GM10248 (cell line): ENCODE measurements at regions not wholly inside any gene's neighbourhood (a gene's known extent, or its start where the extent isn't known, plus 50 kb on each side); places are given as distances from the start of the nearest gene placed in this dataset.
"Not testable (repeated sequence)": the region's sequence is repeated elsewhere in the genome, so short reads cannot be mapped to it uniquely, and the experiment has no call there.

Experiments
- CTCF ChIA-PET: fragments of 300-600 bp; sonication (Branson Sonifier 250); formaldehyde crosslinking; extraction: SDS; loops from one replicate; lab custom pipeline; 2021; ENCODE audit warnings: antibody characterized with exemption; lab: Yijun Ruan, JAX
- POLR2A ChIA-PET: fragments of 350-650 bp; sonication (Branson Sonifier 250); formaldehyde crosslinking; extraction: SDS; loops from one replicate; lab custom pipeline; 2020; ENCODE audit warnings: antibody characterized with exemption; lab: Yijun Ruan, JAX
- DNase-seq: peaks from one replicate; pipeline ENCODE4 v3.0.0; 2012; ENCODE audit errors: extremely low spot score

DNA sequence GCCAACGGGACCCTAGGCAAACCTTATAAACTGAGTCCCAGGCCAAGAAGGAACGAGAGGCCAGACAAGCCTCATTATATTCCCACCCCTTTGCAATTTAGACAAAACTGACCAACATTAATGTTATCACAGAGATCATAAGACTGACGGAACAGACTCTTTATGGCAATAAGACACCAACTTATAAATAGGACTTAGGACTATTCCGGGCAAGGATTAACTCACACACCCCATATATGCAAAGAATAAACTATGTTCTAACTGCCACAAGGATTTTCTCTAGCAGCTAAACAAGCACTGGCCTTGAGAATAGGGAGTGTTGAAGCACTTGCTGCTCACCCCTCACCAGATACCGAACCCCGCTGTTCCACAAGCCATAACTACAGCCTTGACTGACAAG, 91.1 kb upstream of the FCGR1A start:
- CTCF ChIA-PET, POLR2A ChIA-PET: not testable (repeated sequence)
- DNase-seq, result peak; percentile 1

DNA sequence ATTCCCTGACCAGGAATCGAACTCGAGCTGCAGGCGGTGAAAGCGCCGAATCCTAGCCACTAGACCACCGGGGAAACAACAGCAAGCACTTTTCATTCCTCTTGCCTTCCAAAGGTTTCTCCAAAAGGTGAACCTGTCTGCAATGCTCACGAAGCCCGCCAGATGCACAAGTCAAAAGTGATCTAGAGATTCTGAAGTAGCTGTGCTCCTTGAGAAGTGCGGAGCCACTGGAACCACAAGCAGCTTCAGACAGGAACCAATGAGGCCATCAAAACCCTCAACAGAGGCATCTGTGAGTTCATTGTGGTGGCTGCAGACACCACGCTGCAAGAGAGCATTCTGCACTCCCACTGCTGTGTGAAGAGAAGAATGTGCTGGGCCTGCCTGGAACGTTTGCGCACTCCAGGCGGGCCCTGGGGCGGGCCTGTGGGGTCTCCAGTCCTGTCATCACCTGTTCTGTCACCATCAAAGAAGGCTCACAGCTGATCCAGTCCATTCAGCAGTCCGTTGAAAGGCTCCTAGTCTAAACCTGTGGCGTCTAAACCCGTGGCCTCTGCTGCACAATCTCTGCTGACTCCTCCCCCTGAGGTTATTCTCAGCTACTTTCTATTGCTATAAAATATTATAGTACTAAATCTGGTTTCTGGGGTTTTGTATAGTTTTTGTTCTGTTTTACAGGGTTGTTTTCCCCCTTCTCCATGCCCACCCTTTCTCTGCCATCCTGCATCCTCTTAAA, 89.5 kb upstream of the FCGR1A start:
- POLR2A ChIA-PET, result not testable (repeated sequence)

DNA sequence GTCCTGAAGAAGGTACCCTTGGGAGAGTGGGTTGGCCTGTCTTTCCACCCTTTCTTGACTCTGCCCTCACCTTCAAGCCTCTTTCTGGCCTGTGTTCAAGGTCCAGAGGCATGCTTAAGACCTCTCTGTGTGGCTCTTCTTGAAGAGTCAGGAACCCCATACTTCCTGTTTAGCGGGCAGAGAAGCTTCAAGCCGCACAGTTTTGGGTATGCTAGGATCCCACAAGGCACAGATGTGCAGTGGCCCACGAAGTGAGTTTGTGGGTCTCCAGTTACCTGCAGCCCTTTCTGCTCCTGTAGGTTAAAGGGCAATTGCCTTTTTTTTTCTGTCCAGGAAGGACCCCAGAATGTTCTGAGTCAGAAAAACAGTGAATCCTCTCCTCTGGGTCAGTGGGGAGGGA, 87.4 kb upstream of the FCGR1A start:
- DNase-seq, POLR2A ChIA-PET, CTCF ChIA-PET: not testable (repeated sequence)

More for the DNA sequence above, 89.5 kb upstream of the FCGR1A start:
- CTCF ChIA-PET, DNase-seq: not testable (repeated sequence)

DNA sequence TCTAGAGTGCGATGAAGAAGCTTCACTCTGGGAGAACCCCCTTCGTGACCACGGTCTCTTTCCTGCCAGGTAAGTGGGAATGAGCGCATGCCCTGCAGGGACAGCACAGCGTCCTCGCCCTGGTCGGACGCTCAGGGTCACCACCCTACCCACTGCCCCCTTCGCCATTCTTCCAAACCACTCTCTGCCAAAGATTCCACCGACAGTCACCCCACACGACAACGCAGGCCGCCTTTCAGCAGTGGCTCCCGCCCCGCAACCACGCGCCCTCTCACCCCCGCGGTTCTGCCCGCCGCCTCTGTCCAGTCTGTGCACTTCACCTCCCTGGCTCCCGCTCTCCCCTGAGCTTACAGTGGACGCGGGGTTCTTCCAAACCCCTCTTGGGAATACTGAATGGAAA, 82.3 kb upstream of the FCGR1A start:
- DNase-seq, CTCF ChIA-PET, POLR2A ChIA-PET: not testable (repeated sequence)

DNA sequence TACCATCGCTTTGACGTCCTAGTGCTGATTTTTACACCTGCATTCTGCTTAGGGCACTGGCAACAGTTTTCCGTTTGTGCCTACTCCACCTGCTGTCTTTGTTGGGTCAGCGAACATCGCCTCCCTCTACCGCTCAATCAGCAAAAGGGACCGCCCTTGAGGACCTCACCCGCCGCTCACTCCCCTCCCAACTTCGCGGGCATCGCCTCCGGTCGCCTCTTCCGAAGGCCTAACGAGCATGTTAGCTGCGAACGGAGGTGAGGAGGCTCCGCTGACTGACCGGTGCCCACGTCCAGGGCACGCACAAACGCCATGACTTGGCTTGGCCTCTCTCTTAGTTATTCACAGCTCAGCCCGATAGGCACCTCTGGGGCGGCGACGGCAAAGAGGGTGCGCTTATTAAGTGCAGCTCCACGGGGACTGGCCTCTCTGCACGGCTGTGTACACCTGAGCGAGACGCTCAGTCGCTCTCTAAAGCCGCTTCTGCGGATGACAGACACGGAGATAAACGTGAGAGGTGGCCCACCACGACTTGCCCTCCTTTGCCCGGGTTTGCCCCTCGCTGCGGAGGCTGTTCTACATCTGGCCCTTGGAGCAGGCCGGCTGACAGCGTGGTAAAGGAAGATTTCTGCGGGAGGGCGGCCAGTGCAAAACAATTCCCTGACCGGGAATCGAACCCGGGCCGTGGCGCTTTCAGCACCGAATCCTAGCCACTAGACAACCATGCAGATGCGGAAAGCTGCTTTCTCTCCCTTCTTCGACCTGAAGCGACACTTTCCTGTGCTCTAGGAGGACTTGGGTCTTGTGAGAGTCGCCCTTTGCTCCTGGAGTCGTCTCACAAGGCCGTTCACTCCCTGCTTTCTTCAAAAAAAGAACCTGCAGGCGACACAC, 81.6 kb upstream of the FCGR1A start:
- POLR2A ChIA-PET, CTCF ChIA-PET, DNase-seq: not testable (repeated sequence)

DNA sequence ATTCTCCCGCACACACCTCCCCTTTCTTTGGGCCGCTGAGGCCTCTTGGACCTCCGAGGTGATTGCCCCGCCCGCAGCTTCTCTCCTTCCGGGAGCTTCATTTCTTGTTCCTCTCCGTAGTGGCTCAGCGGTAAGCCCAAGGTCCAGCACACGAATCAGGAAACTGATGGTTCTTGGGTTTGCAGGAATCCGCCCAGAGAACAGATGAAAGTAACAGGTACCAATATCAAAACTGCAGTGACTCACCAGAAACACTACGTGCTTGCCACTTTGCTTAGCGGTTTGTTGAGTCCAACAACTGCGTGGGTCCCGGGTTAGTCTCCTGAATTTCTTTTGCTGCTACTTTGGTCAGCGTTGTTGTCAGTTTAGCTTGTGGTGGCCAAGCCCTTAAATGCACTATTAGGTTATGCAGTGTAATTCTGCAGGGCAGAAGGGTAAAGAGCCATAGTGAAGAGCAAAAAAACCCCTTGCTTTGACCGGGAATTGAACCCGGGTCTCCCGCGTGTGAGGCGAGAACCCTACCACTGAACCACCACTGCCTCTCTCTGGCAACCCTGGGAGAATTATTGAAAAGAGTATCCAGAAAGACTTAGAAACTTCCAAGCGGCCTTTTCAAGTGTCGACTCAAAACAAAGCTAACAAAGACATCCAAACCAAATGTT, 74.2 kb upstream of the FCGR1A start:
- CTCF ChIA-PET, DNase-seq, POLR2A ChIA-PET: not testable (repeated sequence)

DNA sequence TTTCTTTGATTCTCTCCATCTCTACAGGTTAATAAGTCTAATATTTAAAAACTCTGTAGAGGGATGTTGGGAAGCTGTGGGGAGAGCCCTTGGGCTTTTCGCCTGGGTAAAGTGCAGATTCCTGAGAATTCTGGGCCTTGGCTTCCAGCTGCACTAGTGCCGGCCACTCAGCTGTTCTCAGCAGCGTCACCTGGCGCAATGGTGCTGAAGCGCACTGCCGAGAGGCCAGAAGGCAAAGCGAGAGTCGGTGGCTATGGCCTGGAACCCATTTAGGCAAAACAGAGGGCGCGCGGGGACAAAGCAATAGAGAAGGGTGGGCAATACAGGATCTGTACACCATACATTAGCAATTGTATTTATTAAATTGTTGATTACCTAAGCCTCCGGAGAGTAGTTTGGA, 70.8 kb upstream of the FCGR1A start:
- CTCF ChIA-PET, POLR2A ChIA-PET, DNase-seq: not testable (repeated sequence)

DNA sequence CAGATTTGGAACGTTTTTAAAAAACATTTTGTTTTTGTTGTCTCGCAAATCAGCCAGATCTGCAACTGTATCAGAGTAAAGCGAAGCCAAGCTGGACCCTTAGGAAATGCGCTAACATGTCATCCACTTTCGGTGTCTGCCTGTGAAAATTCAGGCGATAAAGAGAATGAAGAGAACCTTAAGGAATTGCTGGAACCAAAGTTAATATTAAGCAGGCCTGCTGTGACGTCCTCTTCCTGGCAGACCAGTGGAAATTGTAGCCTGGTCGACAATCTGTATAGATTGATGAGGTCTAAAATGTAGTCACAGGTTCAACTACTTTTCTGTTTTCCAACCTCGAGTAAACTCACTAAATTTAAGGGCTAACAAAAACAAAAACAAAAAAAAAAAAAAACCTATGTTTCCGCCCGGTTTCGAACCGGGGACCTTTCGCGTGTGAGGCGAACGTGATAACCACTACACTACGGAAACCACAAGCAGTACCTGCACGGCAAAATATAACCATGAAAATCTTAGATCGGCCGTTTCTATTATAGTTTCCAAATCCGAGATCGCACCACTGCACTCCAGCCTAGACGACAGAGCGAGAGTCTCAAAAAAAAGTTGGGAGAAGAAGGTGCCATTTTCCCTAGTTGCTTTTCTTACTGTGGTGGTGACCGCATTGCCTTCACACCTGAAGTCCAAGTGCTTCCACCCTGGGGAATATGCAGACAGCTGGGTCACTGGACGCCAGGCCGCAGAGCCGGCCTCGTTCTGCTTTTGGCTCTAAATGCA, 70.2 kb upstream of the FCGR1A start:
- CTCF ChIA-PET, POLR2A ChIA-PET, DNase-seq: not testable (repeated sequence)

DNA sequence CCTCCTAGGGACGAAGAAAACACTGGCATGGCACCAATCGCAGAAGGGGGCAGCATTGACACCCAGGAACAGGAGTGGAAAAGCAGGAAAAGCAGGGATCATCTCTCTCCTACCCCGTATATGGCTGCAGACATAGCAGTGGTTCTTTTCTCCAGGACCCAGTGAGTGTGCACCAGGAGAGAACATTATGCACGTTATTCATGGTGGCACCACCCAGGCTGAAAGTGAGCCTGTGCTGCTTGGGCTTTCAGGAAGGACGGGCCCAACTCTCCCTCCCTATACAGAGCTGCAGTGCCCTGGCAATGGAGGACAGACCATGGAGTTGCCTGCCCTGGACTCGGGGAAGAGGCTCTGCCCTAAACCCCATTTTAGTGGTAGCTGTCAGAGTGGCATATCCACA, 69.0 kb upstream of the FCGR1A start:
- POLR2A ChIA-PET, CTCF ChIA-PET, DNase-seq: not testable (repeated sequence)

DNA sequence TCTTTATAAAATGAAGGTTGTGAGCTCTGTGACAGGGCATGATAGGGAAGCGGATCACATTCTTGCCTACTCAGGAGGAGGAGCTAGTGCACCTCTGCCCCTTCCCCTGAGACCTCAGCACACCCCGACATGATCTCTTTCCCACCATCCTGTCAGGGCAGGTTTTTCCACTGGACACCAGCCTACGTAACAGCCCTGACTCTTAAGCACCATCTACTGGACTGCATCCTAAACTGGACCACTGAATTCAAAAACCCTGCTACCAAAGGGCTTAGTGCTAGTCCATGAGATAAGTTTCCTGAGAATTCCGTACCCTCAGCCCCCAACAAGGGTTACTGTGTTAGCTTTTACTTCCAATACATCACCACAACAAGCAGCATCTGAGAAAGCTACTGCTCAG, 68.5 kb upstream of the FCGR1A start:
- CTCF ChIA-PET, DNase-seq, POLR2A ChIA-PET: not testable (repeated sequence)

DNA sequence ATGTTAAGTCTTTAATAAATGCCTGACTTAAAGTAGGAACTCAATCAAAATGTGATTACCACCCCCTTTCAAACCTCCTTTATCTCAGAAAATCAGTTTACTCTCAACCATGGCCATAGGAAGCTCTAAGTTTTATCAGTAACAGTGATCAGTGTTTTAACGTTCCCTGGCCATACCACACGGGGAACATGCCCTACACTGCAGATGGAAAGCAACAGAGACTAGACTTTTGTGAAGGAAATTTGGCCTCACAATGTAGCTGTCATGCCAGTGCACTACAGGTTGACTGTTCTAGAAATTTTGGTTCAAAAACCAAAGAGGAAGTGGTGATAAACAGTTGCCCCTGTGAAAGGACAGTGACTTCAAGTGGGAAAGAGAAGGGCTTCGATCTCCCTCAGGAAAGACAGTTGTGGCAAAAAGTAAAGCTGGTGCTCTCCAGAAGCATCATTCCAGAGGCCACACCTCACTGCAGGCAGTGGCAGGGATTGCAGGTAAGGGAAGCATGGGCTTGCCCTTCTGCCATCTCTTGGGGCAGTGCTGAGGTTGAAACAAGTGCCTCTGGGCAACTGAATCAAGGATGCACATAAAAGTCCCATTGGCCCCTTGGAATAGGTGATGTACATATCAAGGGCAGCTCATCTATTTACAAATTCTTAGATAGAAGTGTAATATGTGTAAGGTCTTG, 57.7 kb upstream of the FCGR1A start:
- CTCF ChIA-PET, DNase-seq, POLR2A ChIA-PET: not testable (repeated sequence)

DNA sequence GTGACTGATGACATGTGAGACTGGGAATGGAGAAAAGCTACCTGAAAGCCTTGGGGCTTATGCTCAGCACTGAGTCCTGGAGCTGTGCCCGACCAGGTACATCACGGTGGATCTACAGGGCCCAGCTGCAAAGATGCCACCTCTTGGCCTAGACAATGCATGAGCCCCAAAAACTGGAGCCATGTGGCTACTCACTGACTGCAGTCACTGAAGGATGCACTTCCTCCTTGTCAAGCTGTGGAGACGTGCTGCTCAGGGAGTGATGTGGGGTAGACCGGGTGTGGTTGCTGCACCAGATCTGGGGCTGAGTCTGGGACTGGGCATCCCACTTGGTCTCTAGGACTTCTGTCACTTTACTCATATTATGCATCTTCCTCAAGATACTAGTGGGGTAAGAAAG, 55.8 kb upstream of the FCGR1A start:
- CTCF ChIA-PET, POLR2A ChIA-PET, DNase-seq: not testable (repeated sequence)

DNA sequence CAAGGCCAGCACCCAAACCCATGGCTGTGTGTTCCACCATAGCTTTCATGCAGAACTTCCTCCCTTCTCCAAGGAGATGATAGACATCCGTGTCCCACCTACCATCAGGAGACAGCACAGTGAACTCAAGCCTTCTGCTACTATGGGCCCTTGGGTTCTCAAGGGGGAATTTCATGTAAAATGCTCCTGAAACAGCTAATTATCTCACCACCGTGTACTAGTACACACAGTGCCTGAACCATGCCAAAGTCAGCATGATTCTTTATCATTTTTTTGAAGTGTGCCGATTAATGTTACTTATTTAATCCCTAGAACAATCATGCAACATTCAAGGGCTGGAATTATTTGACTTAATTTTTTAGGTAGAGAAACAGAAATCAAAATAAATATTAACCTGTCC, 53.9 kb upstream of the FCGR1A start:
- POLR2A ChIA-PET, CTCF ChIA-PET, DNase-seq: not testable (repeated sequence)
